NCI-H748 (cell line): ENCODE measurements at regions not wholly inside any gene's neighbourhood (a gene's known extent, or its start where the extent isn't known, plus 50 kb on each side); places are given as distances from the start of the nearest gene placed in this dataset.
A peak's percentile ranks its signal among the peaks of the same experiment; 100 is the strongest.
"Not testable (repeated sequence)": the region's sequence is repeated elsewhere in the genome, so short reads cannot be mapped to it uniquely, and the experiment has no call there.

Experiments
- DNase-seq: peaks from one replicate; lab custom pipeline; 2025; ENCODE audit not compliant: unreplicated experiment; lab: John Stamatoyannopoulos, UW

DNA sequence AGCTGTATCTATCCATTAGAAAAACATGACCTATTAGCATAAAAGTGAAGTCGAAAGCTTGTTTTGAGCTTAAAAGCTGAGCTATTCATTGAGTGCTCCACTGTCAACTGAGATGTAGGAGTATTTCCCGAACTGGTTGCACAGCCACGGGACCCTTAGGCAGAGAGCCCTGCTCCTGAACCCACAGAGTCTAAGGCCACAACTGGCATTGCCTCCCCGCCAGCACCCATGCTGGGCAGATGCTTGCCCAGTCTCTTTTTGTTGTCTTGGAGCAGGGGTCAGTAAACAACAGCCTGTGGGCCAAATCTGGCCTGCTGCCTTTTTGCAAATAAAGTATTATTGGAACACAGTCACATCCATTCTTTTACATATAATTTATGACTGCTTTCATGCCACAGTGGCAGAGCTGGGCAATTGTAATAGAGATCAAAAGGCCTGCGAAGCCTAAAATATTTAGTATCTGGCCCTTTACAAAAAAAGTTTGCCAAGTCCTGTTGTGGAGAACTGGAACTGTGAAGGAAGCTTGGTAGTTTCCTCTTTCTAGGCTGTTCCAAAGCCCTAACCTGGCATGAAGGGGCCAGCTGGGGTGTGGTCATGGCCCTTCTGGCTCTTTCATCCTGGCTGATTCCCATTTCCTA lies 58.4 kb upstream of the WAPL start:
- no peak for DNase-seq

DNA sequence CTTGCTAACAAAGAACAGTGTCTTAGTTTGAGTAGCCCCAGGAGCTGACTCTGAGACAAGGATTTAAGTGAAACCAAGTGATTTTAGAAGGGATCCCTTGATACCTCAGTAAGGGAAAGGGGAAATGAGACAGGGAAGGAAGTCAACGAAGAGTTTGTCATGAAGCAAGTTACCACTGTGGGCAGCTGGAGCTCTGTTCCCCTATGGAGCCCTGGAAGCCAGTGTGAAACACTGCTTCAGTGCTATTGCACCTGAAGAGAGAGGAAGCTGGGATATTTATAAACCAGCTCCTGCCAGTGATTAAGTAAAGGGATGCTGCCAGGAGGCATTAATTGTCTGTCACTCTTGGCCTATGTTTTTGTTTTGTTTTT lies 58.9 kb upstream of the WAPL start:
- DNase-seq, result no peak

DNA sequence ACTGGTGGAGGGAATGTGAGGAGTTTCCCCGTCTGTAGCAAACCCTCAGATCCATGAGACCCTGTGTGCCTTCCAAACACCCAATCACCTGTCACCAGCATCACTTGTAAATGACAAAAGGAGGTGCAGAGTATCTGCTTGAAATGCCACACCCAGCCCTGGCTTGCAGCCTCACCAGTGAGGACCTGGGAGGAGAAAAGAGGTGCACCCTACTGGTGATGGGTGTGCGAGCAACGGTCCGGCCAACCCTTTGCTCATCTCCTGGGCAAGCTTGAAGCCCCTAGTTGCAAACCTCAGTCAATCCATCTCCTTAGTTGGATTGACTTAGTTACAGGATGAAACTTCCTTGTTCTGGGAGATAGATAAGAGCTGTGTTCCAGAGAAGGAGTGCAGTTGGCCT lies 62.4 kb upstream of the WAPL start:
- DNase-seq, result peak; percentile 11

DNA sequence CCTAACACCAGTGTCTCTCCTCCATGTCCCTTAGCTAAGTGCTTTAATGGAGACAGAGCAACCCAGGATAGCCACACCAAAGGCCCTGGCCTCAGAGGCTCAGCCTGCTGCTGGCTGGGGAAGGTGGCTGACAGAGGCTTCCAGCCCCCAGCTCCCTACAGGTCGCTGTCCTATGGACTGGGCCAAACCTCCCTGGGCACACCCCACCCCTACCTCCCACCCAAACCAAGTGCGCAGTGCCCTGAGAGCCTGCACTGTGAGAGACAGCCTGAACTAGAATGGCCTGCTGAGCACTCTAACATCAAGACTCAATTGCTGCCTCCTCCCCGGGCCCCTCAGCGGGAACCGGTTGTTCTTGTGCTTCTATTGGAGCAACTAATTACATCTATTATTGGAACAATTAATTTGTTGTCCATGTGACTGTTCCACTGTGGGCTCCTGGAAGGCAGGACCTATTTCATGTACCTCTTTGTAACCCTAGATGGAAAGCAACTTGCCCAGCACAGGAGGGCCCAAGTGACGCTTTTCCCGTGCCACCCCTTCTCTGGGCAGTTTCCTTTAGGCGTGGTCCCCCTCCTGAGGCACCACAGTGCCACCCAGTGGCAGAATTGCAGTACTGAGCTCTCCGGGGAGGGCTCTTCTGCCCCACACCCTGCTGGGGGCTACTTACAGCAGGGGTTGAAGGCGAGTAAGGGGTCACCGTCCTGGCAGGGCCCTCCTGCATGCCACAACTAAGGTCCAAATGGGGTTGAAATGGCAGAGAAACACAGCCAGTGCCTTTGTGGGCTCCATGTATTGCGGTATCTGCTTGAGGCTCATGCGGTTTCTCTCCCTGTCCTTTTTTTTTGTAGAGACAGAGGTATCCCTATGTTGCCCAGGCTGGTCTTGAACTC lies 63.7 kb upstream of the WAPL start:
- DNase-seq, result peak; percentile 65

DNA sequence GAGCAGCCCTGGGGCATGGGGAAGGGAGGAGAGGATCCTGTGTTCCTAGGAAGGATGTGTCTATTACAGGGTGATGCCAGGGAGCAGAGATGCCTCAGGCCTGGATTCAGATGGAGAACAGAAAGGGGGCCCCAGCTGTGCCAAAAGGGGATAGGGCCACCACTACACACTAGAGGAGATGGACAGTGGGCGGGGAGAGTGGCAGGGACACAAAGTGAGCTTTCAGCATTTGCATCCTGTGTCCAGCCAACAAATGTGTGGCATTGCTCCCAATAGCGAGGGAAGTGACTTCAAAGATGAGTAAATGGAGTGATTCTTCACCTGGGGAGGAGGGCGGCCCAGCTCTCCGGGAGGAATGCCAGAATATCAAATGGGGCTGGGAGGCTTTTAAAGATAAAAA lies 64.9 kb upstream of the WAPL start:
- DNase-seq, result no peak

DNA sequence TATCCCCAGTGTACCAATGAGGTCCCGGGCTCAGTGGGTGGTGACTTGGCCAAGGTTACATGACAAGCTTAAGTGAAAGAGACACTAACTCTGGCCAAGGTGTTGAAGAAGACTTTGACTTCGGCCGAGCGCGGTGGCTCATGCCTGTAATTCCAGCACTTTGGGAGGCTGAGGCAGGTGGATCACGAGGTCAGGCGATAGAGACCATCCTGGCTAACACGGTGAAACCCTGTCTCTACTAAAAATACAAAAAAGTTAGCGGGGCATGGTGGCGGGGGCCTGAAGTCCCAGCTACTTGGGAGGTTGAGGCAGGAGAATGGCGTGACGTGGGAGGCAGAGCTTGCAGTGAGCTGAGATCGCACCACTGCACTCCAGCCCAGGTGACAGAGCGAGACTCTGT lies 65.6 kb upstream of the OPN4 start:
- not testable (repeated sequence) for DNase-seq

DNA sequence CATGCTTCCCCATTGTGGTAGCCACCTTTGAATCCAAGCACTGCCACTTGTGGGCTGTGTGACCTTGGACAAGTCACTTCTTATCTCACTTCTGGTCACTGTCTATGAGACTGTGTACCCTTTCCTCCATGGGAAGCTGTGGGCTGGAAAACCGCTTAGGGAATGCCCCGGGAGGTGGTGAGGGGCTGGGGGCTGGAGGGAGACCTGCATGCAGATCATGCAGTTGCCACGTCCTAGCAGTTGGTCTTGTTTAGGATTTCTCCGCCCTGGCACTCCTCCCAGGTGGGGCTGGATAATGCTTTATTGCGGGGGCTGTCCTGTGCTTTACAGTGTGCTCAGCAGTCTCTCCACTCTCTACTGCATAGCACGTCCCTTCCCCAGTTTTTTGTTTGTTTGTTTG lies 62.9 kb upstream of the OPN4 start:
- no peak for DNase-seq

DNA sequence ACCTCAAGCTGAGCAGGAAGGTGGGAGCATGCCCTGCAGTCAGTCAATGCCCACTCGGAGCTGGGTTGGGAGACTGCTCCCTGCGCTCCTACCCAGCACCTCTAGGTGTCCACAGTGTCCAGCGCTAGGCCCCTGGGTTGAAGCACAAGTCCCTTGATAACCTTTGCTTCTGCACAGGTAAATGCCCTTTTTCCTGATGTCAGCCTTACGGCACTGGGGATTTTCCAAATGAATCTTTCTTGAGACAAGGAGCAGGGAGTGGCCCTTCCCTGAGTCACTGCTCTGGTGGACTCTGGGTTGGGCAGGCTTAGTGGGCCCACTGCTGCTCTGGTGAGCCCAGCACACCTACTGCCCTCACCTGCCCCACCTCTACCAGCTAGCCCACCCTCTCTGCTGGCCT lies 61.9 kb upstream of the OPN4 start:
- peak; percentile 8 for DNase-seq

DNA sequence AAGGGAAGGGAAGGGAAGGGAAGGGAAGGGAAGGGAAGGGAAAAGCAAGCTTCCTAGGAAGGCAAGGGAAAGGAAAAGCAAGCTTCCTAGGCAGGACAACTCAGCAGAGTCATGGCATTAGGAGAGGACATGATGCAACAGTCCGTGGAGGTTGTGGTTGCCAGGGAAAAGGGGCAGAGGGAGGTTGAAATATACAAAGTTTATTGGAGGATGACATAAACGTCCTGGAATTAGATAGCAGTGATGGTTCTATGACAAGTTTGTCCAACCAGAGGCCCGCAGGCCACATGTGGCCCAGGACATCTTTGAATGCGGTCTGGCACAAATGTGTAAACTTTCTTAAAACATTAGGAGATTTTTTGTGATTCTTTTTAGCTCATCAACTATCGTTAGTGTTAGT lies 59.8 kb upstream of the OPN4 start:
- DNase-seq, result no peak

DNA sequence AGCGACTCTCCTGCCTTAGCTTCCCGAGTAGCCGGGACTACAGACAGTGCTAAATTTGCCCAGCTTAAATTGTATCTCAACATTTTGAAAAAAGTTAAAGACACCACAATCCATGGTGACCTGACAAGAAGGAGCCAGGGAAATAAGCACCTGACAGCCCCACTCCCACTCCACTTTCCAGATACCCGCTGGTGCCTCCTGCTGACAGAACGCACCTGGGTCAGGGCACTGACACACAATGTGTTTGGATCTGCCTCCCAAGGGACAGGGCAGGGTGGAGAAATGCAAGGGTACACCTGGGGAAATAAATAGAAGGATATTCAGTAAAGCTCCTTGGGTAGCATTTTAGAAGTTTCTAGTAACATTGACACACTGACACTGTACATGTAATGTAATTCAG lies 58.9 kb upstream of the OPN4 start:
- no peak for DNase-seq

DNA sequence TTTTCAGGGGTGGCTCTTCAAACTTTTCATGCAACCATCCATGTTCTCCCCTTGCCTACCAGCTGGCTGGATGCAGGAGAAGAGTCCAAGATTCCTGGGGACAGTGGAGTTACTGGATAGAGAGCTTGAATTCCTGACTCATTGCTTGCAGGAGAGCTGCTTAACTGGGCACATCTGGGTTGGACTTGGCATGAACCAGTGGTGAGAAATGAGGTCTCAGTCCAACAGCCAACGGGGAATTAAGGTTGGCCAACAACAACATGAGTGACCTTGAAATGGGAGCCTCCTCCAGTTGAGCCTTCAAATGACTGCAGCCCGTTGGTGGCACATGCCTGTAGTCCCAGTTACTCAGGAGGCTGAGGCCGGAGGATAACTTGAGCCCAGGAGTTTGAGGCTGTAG lies 58.1 kb upstream of the OPN4 start:
- DNase-seq, result no peak

DNA sequence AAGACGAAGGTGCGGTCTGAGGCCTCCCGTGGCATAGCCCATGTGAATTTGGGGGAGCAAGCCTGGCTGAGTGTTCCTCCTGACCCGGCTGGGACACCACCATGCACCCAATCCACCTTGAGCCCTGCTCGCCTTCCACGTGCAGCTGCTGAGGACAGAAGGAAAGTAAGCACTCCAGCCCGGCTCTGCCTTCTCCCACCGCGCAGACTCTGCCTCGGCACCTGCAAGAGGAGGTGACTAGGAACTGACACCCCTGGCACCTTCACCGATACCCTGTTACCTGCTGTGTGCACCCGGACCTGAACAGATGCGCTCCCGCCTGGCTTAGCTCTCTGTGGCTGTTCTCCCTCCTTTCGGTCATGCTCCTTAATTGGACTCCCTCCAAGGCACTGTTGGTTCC lies 57.0 kb upstream of the OPN4 start:
- no peak for DNase-seq

DNA sequence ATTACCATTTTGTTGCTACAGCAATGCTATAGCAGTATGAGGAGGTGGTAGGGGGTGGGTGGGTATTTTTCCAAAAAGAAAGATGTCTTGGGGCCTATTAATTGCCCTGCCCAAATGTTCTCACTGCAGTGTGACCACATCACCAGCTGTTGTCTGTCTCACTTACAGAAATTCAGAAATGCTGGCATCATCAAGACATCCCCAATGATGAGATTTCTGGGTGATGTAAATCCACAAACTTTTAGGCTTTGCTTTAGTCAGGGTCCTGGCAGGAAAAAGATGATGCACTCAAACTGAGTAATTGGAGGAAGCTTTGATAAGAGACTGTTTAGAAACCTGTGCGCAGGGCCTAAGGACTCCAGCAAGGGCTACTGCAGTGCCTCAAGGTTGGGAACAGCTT lies 56.2 kb upstream of the OPN4 start:
- DNase-seq, result no peak

DNA sequence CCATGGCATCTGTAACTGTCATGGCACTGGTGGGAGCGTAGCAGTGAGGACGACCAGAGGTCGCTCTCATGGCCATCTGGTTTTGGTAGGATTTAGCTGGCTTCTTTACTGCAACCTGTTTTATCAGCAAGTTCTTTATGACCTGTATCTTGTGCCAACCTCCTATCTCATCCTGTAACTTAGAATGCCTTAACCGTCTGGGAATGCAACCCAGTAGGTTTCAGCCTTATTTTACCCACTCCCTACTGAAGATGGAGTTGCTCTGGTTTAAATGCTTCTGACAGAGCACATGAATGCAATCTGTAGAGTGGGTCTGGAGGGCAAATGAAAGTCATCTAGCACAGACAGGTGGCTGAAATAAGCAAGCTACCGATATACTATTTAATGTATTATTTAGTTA lies 55.3 kb upstream of the OPN4 start:
- no peak for DNase-seq

DNA sequence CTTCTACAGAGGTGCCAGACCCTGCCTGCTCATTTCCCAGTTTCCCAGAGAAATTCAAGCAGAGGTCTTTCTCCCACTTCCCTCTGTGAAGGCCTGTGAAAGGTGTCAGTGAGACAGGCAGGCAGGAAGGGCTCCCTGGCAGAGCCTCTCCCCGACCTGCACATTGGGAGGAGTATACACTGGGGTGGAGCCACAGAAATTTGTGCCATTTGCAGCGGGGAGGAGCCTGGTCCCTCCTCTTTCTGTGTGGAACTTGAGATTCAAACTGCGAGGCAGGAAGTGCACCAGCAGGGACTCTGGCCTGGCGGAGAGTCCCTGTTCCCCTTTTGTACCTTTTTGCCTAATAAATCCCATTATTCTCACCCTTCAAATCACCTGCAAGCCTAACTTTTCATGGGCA lies 54.6 kb upstream of the OPN4 start:
- peak; percentile 28 for DNase-seq

DNA sequence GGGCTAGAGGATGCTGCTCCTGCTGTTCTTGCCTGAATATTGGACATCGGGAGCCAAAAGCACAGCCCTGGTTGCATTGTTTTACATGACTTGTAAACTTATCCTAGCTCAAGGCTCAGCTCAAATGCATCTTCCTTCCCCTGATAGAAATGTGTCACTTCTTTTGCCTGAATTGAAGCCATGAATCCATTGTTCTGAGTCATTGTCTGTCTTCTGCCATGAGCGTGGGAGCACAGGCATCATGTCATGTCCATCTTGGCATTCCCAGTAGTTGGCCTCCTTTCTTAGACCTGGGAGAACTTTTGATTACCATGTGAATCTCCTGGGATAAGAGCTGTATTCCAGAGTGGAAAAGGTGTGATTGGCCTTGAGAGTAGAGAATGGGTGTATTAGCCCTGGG lies 54.1 kb upstream of the OPN4 start:
- no peak for DNase-seq

DNA sequence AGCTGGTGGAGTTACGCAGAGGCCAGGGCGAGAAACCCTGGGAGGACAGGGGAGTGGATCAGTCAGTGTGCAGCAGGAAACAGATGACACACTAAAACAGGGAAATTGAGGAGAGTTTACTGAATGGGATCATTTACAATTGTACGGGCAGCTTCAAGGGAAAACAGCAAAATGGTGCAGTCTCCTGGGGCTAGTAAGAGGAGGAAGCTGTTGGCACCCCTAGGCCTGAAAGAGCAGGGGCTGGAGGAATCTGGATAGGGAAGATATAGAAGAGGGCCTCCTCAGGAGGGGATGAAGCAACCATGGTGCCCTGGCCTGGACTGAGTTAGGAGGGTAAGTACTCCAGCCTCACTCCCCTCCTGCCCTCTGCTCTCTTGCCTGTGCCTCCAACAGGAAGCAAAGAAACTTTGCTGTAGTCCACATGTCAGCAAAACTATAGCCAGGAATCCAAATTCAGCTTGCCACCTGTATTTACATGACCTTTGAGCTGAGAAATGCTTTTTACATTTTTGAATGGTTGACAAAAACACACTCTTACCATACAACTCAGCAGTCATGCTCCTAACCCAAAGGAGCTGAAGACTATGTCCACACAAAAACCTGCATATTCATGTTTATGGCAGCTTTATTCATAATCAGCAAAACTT lies 52.3 kb upstream of the OPN4 start:
- DNase-seq, result no peak

DNA sequence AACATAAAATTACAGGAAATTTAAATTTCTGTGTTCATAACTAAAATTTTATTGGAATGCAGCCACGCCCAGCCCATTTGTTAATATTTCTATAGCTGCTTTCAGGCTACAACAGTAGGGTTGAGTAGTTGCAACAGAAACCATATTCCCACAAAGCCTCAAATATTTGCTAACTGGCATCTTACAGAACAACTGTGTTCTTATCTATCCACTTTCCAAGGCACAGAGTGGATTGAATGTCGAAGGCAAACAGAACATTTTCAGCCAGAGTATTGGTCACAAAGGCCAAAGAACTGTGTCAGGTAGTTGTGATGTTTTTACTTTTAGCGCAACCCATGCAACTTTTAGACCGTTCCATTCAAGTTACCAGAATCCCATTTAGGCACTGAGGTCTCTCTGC lies 51.1 kb upstream of the OPN4 start:
- DNase-seq, result no peak
